ENCODE measurements at regions not wholly inside any gene's neighbourhood (a gene's known extent, or its start where the extent isn't known, plus 50 kb on each side); places are given as distances from the start of the nearest gene placed in this dataset.

GRCh38 chr1:58256041-58256440, 290.5 kb downstream of the OMA1 start:
- H4K20me1 ChIP-seq (ENCODE audit: insufficient read depth, low read length), result no peaks in the 10 kb centered on the region
- TF ChIP-seq, protein P1, sequence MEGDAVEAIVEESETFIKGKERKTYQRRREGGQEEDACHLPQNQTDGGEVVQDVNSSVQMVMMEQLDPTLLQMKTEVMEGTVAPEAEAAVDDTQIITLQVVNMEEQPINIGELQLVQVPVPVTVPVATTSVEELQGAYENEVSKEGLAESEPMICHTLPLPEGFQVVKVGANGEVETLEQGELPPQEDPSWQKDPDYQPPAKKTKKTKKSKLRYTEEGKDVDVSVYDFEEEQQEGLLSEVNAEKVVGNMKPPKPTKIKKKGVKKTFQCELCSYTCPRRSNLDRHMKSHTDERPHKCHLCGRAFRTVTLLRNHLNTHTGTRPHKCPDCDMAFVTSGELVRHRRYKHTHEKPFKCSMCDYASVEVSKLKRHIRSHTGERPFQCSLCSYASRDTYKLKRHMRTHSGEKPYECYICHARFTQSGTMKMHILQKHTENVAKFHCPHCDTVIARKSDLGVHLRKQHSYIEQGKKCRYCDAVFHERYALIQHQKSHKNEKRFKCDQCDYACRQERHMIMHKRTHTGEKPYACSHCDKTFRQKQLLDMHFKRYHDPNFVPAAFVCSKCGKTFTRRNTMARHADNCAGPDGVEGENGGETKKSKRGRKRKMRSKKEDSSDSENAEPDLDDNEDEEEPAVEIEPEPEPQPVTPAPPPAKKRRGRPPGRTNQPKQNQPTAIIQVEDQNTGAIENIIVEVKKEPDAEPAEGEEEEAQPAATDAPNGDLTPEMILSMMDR (IDR thresholded peaks at IDR 0.05; ENCODE audit: extremely low read depth, low read depth, low read length), result no peak
- H3K4me1 ChIP-seq (ENCODE audit: insufficient read depth, low read length), result no peaks in the 10 kb centered on the region
- no peaks in the 10 kb centered on the region for H3K79me2 ChIP-seq (ENCODE audit: insufficient read depth, low read length)
- H3K9me3 ChIP-seq (ENCODE audit: low read depth, low read length), result no peaks in the 10 kb centered on the region
- no peak for DNase-seq (ENCODE audit: insufficient read length, low spot score, missing footprints)
- H3K27me3 ChIP-seq (ENCODE audit: insufficient read depth, low read length), result no peaks in the 10 kb centered on the region
- H3K4me2 ChIP-seq (ENCODE audit: insufficient read depth, low read length), result no peak overlapping the region
- no peak overlapping the region for H3K27ac ChIP-seq (ENCODE audit: low read depth, low read length)
- H2AFZ ChIP-seq (ENCODE audit: low read length), result no peak overlapping the region
- H3K36me3 ChIP-seq (ENCODE audit: insufficient read depth, low read length), result no peaks in the 10 kb centered on the region
- H3K4me3 ChIP-seq (ENCODE audit: insufficient read depth, low read length), result no peak overlapping the region

GRCh38 chr1:58255192-58255591, 291.3 kb downstream of the OMA1 start:
- Histone ChIP-seq H3K27ac (ENCODE audit: low read depth, low read length) (no peak overlapping the region), H3K4me3 (ENCODE audit: insufficient read depth, low read length) (no peak overlapping the region), H2AFZ (ENCODE audit: low read length) (no peak overlapping the region), H3K9me3 (ENCODE audit: low read depth, low read length) (no peaks in the 10 kb centered on the region), H3K4me2 (ENCODE audit: insufficient read depth, low read length) (no peak overlapping the region), H3K4me1 (ENCODE audit: insufficient read depth, low read length) (no peaks in the 10 kb centered on the region), H3K79me2 (ENCODE audit: insufficient read depth, low read length) (no peaks in the 10 kb centered on the region), H3K27me3 (ENCODE audit: insufficient read depth, low read length) (peaks cover 6% of the 10 kb centered on the region), H4K20me1 (ENCODE audit: insufficient read depth, low read length) (no peaks in the 10 kb centered on the region), H3K36me3 (ENCODE audit: insufficient read depth, low read length) (no peaks in the 10 kb centered on the region)
- TF ChIP-seq, protein P1 (IDR thresholded peaks at IDR 0.05; ENCODE audit: extremely low read depth, low read depth, low read length), result no peak
- no peak for DNase-seq (ENCODE audit: insufficient read length, low spot score, missing footprints)

GRCh38 chr1:58251430-58252073, 295.0 kb downstream of the OMA1 start:
- peak; percentile 58 for DNase-seq (ENCODE audit: insufficient read length, low spot score, missing footprints)
- TF ChIP-seq, protein P1 (IDR thresholded peaks at IDR 0.05; ENCODE audit: extremely low read depth, low read depth, low read length), result peak; percentile 39
- no peaks in the 10 kb centered on the region for H3K36me3 ChIP-seq (ENCODE audit: insufficient read depth, low read length)
- H3K4me2 ChIP-seq (ENCODE audit: insufficient read depth, low read length), result no peak overlapping the region
- no peaks in the 10 kb centered on the region for H3K4me1 ChIP-seq (ENCODE audit: insufficient read depth, low read length)
- H3K27ac ChIP-seq (ENCODE audit: low read depth, low read length), result no peak overlapping the region
- H2AFZ ChIP-seq (ENCODE audit: low read length), result no peak overlapping the region
- no peaks in the 10 kb centered on the region for H3K9me3 ChIP-seq (ENCODE audit: low read depth, low read length)
- H3K79me2 ChIP-seq (ENCODE audit: insufficient read depth, low read length), result no peaks in the 10 kb centered on the region
- no peaks in the 10 kb centered on the region for H4K20me1 ChIP-seq (ENCODE audit: insufficient read depth, low read length)
- H3K4me3 ChIP-seq (ENCODE audit: insufficient read depth, low read length), result no peak overlapping the region
- H3K27me3 ChIP-seq (ENCODE audit: insufficient read depth, low read length), result peaks cover 22% of the 10 kb centered on the region

GRCh38 chr1:58250587-58250948, 296.0 kb downstream of the OMA1 start:
- TF ChIP-seq, protein P1 (IDR thresholded peaks at IDR 0.05; ENCODE audit: extremely low read depth, low read depth, low read length), result no peak
- Histone ChIP-seq H3K4me1 (ENCODE audit: insufficient read depth, low read length) (no peaks in the 10 kb centered on the region), H3K79me2 (ENCODE audit: insufficient read depth, low read length) (no peaks in the 10 kb centered on the region), H3K4me3 (ENCODE audit: insufficient read depth, low read length) (no peak overlapping the region), H3K27ac (ENCODE audit: low read depth, low read length) (no peak overlapping the region), H2AFZ (ENCODE audit: low read length) (no peak overlapping the region), H3K27me3 (ENCODE audit: insufficient read depth, low read length) (peaks cover 22% of the 10 kb centered on the region), H3K36me3 (ENCODE audit: insufficient read depth, low read length) (no peaks in the 10 kb centered on the region), H4K20me1 (ENCODE audit: insufficient read depth, low read length) (no peaks in the 10 kb centered on the region), H3K9me3 (ENCODE audit: low read depth, low read length) (no peaks in the 10 kb centered on the region), H3K4me2 (ENCODE audit: insufficient read depth, low read length) (peak overlapping the region; percentile 45)
- DNase-seq (ENCODE audit: insufficient read length, low spot score, missing footprints), result peak; percentile 63
